OCI-LY1 (cell line): ENCODE measurements at regions not wholly inside any gene's neighbourhood (a gene's known extent, or its start where the extent isn't known, plus 50 kb on each side); places are given as distances from the start of the nearest gene placed in this dataset.

Experiments
- H2AFZ ChIP-seq: fragments of 200-600 bp; sonication (generic), shearing (Covaris generic); 2 replicates; pipeline ENCODE4 v1.6.0; 2014; ENCODE audit warnings: antibody characterized with exemption, mild to moderate bottlenecking, low read length
- H3F3A ChIP-seq: fragments of 200-600 bp; sonication (generic), shearing (Covaris generic); 2 replicates; pipeline ENCODE4 v1.6.0; 2014; ENCODE audit warnings: mild to moderate bottlenecking, antibody characterized with exemption, low read length, moderate library complexity; ENCODE audit not compliant: insufficient read depth
- H3K27ac ChIP-seq: fragments of 200-600 bp; sonication (generic); 2 replicates; pipeline ENCODE4 v1.5.1; 2014; ENCODE audit warnings: low read length, mixed run types, mild to moderate bottlenecking, low read depth; ENCODE audit not compliant: poor library complexity, severe bottlenecking
- H3K27me3 ChIP-seq: fragments of 200-600 bp; sonication (generic); 2 replicates; pipeline ENCODE4 v1.6.0; 2014; ENCODE audit warnings: antibody characterized with exemption, mild to moderate bottlenecking, low read length, moderate library complexity; ENCODE audit not compliant: insufficient read depth
- H3K36me3 ChIP-seq: fragments of 200-600 bp; sonication (generic); 2 replicates; pipeline ENCODE4 v1.6.1; 2014; ENCODE audit warnings: mild to moderate bottlenecking, antibody characterized with exemption, low read length, moderate library complexity, mixed read lengths; ENCODE audit not compliant: insufficient read depth
- H3K4me1 ChIP-seq: fragments of 200-600 bp; sonication (generic); 2 replicates; pipeline ENCODE4 v1.5.1; 2014; ENCODE audit warnings: mild to moderate bottlenecking, low read length, moderate library complexity; ENCODE audit not compliant: insufficient read depth, severe bottlenecking
- H3K4me2 ChIP-seq: fragments of 200-600 bp; sonication (generic), shearing (Covaris generic); 2 replicates; pipeline ENCODE4 v1.6.1; 2014; ENCODE audit warnings: low read length
- H3K4me3 ChIP-seq: fragments of 200-600 bp; sonication (generic); 2 replicates; pipeline ENCODE4 v1.5.1; 2014; ENCODE audit warnings: low read length, low read depth, mild to moderate bottlenecking, mixed read lengths; ENCODE audit not compliant: poor library complexity, severe bottlenecking
- H3K79me2 ChIP-seq: fragments of 200-600 bp; shearing (Covaris generic); 2 replicates; pipeline ENCODE4 v1.6.1; 2016; ENCODE audit warnings: mixed run types, low read length, mixed read lengths; ENCODE audit not compliant: insufficient read depth
- H3K9ac ChIP-seq: fragments of 200-600 bp; sonication (generic), shearing (Covaris generic); 2 replicates; pipeline ENCODE4 v1.6.1; 2014; ENCODE audit warnings: mild to moderate bottlenecking, low read length, mixed read lengths
- H3K9me2 ChIP-seq: fragments of 200-600 bp; sonication (generic), shearing (Covaris generic); 2 replicates; pipeline ENCODE4 v1.6.1; 2014; ENCODE audit warnings: low read depth, mild to moderate bottlenecking, low read length, mixed read lengths
- H3K9me3 ChIP-seq: fragments of 200-600 bp; shearing (Covaris generic); 2 replicates; pipeline ENCODE4 v1.6.1; 2014; ENCODE audit warnings: low read length, mixed read lengths
- H4K20me1 ChIP-seq: fragments of 200-600 bp; sonication (generic), shearing (Covaris generic); 2 replicates; pipeline ENCODE4 v1.6.0; 2016; ENCODE audit warnings: mild to moderate bottlenecking, low read length; ENCODE audit not compliant: insufficient read depth
- CTCF ChIP-seq: fragments of 200-600 bp; sonication (generic), shearing (Covaris generic); IDR thresholded peaks from 2 replicates; pipeline ENCODE4 v1.5.1; 2017; ENCODE audit warnings: mild to moderate bottlenecking, antibody characterized with exemption, low read length, moderate library complexity, mixed read lengths
- EZH2 ChIP-seq: fragments of 200-600 bp; sonication (generic), shearing (Covaris generic); IDR thresholded peaks from 2 replicates; pipeline ENCODE4 v1.8.0; 2017; ENCODE audit warnings: borderline replicate concordance, mixed run types, mild to moderate bottlenecking, antibody characterized with exemption, low read length, moderate library complexity, mixed read lengths

GRCh38 chr18:73785300-73785699, 362.3 kb downstream of the FBXO15 start:
- no peak overlapping the region for H3K4me2 ChIP-seq
- H3K9me2 ChIP-seq = no peaks in the 10 kb centered on the region

GRCh38 chr18:73784853-73785252, 362.8 kb downstream of the FBXO15 start:
- Histone ChIP-seq H3K4me1 (no peaks in the 10 kb centered on the region), H3K79me2 (no peaks in the 10 kb centered on the region), H3K4me3 (no peak overlapping the region), H4K20me1 (no peaks in the 10 kb centered on the region), H3K27me3 (no peaks in the 10 kb centered on the region), H3K4me2 (no peak overlapping the region), H3K36me3 (no peaks in the 10 kb centered on the region), H2AFZ (no peak overlapping the region), H3F3A (no peaks in the 10 kb centered on the region), H3K9me3 (no peaks in the 10 kb centered on the region), H3K9ac (no peak overlapping the region), H3K27ac (no peak overlapping the region), H3K9me2 (no peaks in the 10 kb centered on the region)
- TF ChIP-seq CTCF (no peak), EZH2 (no peak)

More at GRCh38 chr18:73785300-73785699, 362.3 kb downstream of the FBXO15 start:
- no peak overlapping the region for H3K27ac ChIP-seq
- H3K9me3 ChIP-seq = no peaks in the 10 kb centered on the region
- no peak overlapping the region for H3K4me3 ChIP-seq
- no peaks in the 10 kb centered on the region for H3F3A ChIP-seq
- H3K27me3 ChIP-seq = no peaks in the 10 kb centered on the region
- H3K9ac ChIP-seq = no peak overlapping the region
- TF ChIP-seq CTCF = no peak
- TF ChIP-seq EZH2 = no peak
- H3K4me1 ChIP-seq = no peaks in the 10 kb centered on the region
- no peaks in the 10 kb centered on the region for H3K79me2 ChIP-seq
- no peaks in the 10 kb centered on the region for H4K20me1 ChIP-seq
- H3K36me3 ChIP-seq = no peaks in the 10 kb centered on the region
- no peak overlapping the region for H2AFZ ChIP-seq

- H3K36me3 ChIP-seq = no peaks in the 10 kb centered on the region
- no peaks in the 10 kb centered on the region for H4K20me1 ChIP-seq
- no peaks in the 10 kb centered on the region for H3F3A ChIP-seq
- no peaks in the 10 kb centered on the region for H3K9me2 ChIP-seq
- H3K4me1 ChIP-seq = no peaks in the 10 kb centered on the region
- H3K4me3 ChIP-seq = no peak overlapping the region
- no peak overlapping the region for H3K27ac ChIP-seq
- H3K9me3 ChIP-seq = no peaks in the 10 kb centered on the region
- TF ChIP-seq CTCF = no peak
- no peak for TF ChIP-seq EZH2
- H3K9ac ChIP-seq = no peak overlapping the region
- no peaks in the 10 kb centered on the region for H3K79me2 ChIP-seq
- H2AFZ ChIP-seq = no peak overlapping the region
- H3K27me3 ChIP-seq = no peaks in the 10 kb centered on the region
- H3K4me2 ChIP-seq = no peak overlapping the region
Measured at GRCh38 chr18:73782405-73782804, 365.2 kb downstream of the FBXO15 start.
